Left lung (tissue), 4 donors: ENCODE measurements at regions not wholly inside any gene's neighbourhood (a gene's known extent, or its start where the extent isn't known, plus 50 kb on each side); places are given as distances from the start of the nearest gene placed in this dataset.

Experiments used
- ATAC-seq: fragments of 200-7000 bp; cut with Tn5 transposase; one replicate; pipeline ENCODE4 v1.9.1; 2020; ENCODE audit warnings: moderate library complexity
- DNase-seq, 4 donors: peaks; one replicate each; pipeline ENCODE4 v3.0.0-alpha.2; 2013 to 2020
- H3K27ac ChIP-seq, 2 donors: fragments of 200-600 bp; sonication (generic) in 1 of 2; one replicate each; pipeline versions ENCODE4 v1.5.0 to v1.8.0; 2020 to 2021
- H3K27me3 ChIP-seq, 2 donors: fragments of 200-600 bp; sonication (generic) in 1 of 2; one replicate each; pipeline versions ENCODE4 v1.5.0 to v1.8.0; 2020 to 2021
- H3K36me3 ChIP-seq, 2 donors: fragments of 200-600 bp; sonication (generic) in 1 of 2; one replicate each; pipeline versions ENCODE4 v1.5.0 to v1.8.0; 2020 to 2021
- H3K4me1 ChIP-seq, 2 donors: fragments of 200-600 bp; one replicate each; pipeline ENCODE4 v1.8.0; 2021
- H3K4me3 ChIP-seq, 2 donors: fragments of 200-600 bp; sonication (generic) in 1 of 2; one replicate each; pipeline versions ENCODE4 v1.5.0 to v1.8.0; 2020 to 2021; ENCODE audit warnings: mild to moderate bottlenecking in 1 of 2
- H3K9me3 ChIP-seq, 2 donors: fragments of 200-600 bp; sonication (generic) in 1 of 2; one replicate each; pipeline versions ENCODE4 v1.5.0 to v1.8.0; 2020 to 2021
- intact Hi-C, 2 donors: fragments of 100-400 bp; cut with DNase I; formaldehyde crosslinking; loops; one replicate each; pipeline versions ENCODE4 v1.11.2 to v1.14.2; 2022
- TF ChIP-seq, protein P1 (sequence below), 2 donors: fragments of 200-600 bp; sonication (generic) in 1 of 2; IDR thresholded peaks; one replicate each; pipeline versions ENCODE4 v1.5.0 to v1.8.0; 2021; ENCODE audit warnings: antibody characterized with exemption in 2 of 2
- donor health status: DM: no; HTN: yes; CAD: no.
- donor health status: DM: no; HTN: no; CAD: no.

DNA sequence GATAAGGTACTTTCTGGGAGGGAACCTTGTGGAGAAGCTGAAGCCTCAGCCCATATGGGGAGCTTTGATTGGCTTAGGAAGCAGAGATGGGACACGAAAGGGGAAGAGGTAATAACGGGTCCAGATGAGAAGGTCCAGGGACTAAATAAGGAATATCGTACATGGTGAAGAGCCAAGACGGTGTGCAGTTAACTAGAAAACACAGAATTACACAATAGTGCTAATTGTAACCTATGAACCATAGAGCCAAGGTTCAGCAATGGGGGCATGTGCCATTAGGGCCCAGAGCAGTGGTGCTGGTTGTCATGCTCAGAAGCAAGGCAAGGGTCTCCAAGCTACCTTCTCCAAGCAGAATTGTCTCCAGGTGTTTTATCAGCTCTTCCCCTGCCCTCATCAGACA is 106.1 kb downstream of the IRS2 start:
- ATAC-seq (no peak), DNase-seq (no peak)
- Histone ChIP-seq H3K4me3 (no peak overlapping the region), H3K4me1 (no peaks in the 10 kb centered on the region), H3K9me3 (no peaks in the 10 kb centered on the region), H3K27ac (no peak overlapping the region), H3K36me3 (no peaks in the 10 kb centered on the region), H3K27me3 (no peaks in the 10 kb centered on the region)
- intact Hi-C loops = no loop called here
- TF ChIP-seq, protein P1, sequence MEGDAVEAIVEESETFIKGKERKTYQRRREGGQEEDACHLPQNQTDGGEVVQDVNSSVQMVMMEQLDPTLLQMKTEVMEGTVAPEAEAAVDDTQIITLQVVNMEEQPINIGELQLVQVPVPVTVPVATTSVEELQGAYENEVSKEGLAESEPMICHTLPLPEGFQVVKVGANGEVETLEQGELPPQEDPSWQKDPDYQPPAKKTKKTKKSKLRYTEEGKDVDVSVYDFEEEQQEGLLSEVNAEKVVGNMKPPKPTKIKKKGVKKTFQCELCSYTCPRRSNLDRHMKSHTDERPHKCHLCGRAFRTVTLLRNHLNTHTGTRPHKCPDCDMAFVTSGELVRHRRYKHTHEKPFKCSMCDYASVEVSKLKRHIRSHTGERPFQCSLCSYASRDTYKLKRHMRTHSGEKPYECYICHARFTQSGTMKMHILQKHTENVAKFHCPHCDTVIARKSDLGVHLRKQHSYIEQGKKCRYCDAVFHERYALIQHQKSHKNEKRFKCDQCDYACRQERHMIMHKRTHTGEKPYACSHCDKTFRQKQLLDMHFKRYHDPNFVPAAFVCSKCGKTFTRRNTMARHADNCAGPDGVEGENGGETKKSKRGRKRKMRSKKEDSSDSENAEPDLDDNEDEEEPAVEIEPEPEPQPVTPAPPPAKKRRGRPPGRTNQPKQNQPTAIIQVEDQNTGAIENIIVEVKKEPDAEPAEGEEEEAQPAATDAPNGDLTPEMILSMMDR (IDR thresholded peaks at IDR 0.05) = no peak

DNA sequence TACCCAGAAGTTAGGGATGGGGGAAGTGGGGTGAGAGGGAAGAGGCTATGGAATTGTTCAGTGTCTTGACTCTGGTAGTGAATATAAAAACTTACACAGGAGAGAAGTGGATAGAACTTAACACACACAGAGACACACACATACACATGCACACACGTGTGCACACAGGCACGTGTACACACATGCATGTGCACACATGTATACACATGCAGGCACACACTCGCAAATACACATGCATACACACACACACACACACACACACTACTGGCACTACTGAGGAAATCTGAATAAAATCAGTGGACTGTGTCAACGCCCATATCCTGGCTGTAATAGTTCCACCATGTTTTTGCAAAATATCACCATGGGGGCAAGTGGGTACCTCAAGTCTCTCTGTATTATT is 107.9 kb downstream of the IRS2 start:
- H3K27ac ChIP-seq = no peak overlapping the region
- intact Hi-C loops = no loop called here
- TF ChIP-seq, protein P1 (IDR thresholded peaks at IDR 0.05) = no peak

DNA sequence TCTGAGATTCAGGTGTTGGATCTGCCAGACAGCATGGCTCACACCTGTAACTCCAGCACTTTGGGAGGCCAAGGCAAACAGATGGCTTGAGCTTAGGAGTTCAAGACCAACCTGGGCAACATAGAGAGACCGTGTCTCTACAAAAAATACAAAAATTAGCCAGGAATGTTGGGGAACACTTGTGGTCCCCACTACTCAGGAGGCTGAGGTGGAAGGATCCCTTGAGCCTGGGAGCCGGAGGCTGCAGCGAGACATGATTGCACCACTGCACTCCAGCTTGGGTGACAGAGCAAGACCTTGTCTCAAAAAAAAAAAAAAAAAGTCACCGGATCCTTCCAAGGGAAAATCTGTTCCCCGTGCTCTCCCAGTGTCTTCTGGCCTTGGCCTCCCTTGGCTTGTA is 109.2 kb downstream of the IRS2 start:
- Histone ChIP-seq H3K27me3 (peaks cover 0 to 6% of the 10 kb centered on the region in 2 donors), H3K4me1 (no peaks in the 10 kb centered on the region), H3K4me3 (no peak overlapping the region), H3K36me3 (no peaks in the 10 kb centered on the region), H3K27ac (no peak overlapping the region), H3K9me3 (no peaks in the 10 kb centered on the region)
- intact Hi-C loops = no loop called here
- TF ChIP-seq, protein P1 (IDR thresholded peaks at IDR 0.05) = no peak
- ATAC-seq (no peak), DNase-seq (no peak)

More for the DNA sequence above, 107.9 kb downstream of the IRS2 start:
- Histone ChIP-seq H3K4me3 (no peak overlapping the region), H3K9me3 (no peaks in the 10 kb centered on the region), H3K36me3 (no peaks in the 10 kb centered on the region), H3K4me1 (no peaks in the 10 kb centered on the region), H3K27me3 (peaks cover 0 to 2% of the 10 kb centered on the region in 2 donors)
- ATAC-seq (no peak), DNase-seq (no peak)

DNA sequence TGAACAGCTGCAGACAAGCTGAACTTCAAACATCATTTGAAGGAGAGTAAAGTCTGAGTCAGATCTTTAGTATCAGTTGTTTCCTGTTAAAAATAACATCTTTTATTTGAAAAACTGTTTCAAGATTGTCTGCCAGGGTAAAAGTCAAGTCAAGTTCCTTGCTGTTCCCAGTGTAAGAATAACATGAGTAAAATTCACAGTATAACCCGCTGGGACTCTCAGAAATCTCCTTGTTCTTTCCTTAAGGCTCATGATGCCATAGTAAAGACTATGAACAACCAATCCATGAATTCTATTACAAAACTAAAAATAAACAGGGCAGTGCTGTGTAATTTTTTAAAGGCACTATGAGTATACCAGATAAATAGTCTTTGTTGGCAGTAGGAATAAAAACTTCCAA is 112.9 kb downstream of the IRS2 start:
- intact Hi-C loops = no loop called here
- no peaks in the 10 kb centered on the region for H3K36me3 ChIP-seq
- no peak for ATAC-seq
- no peak overlapping the region for H3K4me3 ChIP-seq
- TF ChIP-seq, protein P1 (IDR thresholded peaks at IDR 0.05) = no peak
- H3K9me3 ChIP-seq = no peaks in the 10 kb centered on the region
- H3K27ac ChIP-seq = no peak overlapping the region
- peaks cover 0 to 17% of the 10 kb centered on the region in 2 donors for H3K27me3 ChIP-seq
- H3K4me1 ChIP-seq = no peaks in the 10 kb centered on the region
- no peak for DNase-seq

DNA sequence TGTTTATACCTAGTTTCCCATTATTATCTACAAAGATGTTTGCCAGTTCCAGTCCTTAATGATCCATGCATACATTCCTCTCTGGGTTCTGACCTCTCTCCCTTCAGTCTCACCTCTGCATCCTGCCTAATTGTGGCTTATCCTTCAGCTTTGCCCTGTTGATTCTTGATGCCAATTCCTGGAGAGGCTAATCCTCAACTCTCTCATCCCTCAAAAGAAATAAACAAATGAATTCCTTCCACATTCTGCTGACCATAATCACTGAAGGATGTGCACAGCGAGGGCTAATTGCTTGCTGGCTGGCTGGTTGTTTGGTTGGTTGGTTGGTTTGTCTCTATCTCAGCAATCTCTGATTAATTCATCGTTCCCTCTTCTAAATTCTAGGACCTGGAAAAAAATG is 113.8 kb downstream of the IRS2 start:
- DNase-seq = no peak
- H3K27me3 ChIP-seq = peaks cover 0 to 17% of the 10 kb centered on the region in 2 donors
- no peak overlapping the region for H3K4me3 ChIP-seq
- no peak overlapping the region for H3K27ac ChIP-seq
- peaks cover 0 to 7% of the 10 kb centered on the region in 2 donors for H3K4me1 ChIP-seq
- ATAC-seq = no peak
- TF ChIP-seq, protein P1 (IDR thresholded peaks at IDR 0.05) = no peak
- intact Hi-C loops = no loop called here
- no peaks in the 10 kb centered on the region for H3K36me3 ChIP-seq
- H3K9me3 ChIP-seq = no peaks in the 10 kb centered on the region
